NCI-H2196 (cell line): ENCODE measurements at regions not wholly inside any gene's neighbourhood (a gene's known extent, or its start where the extent isn't known, plus 50 kb on each side); places are given as distances from the start of the nearest gene placed in this dataset.
"Not testable (repeated sequence)": the region's sequence is repeated elsewhere in the genome, so short reads cannot be mapped to it uniquely, and the experiment has no call there.

Source experiments
- DNase-seq: peaks from one replicate; lab custom pipeline; 2025; ENCODE audit not compliant: unreplicated experiment; lab: John Stamatoyannopoulos, UW

DNA sequence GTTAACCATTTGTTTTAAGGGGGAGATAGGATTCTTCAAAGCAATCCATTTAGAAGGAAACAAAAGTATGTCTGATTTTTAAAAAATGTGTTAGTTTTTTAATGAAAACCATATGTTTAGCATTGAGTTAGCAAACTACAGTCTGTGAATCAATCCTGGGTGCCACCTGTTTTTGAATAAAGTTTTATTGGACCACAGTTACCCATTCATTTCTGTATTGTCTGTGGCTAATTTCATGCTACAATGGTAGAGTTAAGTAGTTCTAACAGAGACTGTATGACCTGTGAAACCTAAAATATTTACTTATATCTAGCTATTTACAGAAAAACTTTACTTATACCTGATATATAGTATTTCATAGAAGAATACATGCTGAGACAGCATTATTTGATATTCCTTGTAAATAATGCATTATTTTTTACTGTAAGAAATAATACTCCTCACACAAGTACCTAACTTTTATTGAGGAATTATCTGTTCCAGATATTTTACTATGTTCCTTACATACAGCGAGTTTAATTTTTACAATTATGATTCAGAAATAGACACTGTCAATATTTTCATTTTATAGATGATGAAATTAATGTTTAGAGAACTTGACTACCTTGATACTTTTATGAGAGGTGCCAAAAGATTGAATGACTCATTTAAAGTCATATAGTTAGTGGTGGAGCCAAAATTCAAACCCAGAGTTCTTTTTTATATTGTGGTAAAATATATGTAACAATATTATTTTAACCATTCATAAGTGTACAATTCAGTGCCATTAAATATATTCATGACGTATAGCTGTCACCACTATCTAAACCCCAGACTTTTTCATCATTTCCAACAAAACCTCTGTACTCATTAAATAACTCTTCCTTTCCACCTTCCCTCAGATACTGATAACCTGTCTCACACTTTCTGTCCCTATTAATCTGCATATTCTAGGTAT is 122.0 kb downstream of the GLUD2 start:
- no peak for DNase-seq

DNA sequence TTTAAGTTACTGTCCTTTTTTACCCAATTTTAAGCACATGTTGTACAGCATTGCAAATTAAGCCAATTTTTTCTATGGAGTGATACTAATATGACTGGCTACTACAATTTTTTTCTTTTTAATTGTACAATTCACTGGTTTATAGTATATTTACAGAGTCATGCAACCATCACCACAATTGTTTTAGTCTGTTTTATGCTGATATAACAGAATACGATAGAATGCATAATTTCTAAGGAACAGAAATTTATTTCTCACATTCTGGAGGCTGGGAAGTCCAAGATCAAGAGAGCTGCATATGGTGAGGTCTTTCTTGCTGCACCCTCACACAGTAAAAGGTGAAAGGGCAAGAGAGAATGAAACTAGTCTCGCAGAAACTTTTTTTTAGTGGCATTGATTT is 125.3 kb downstream of the GLUD2 start:
- DNase-seq = no peak

- no peak for DNase-seq
These were observed 132.6 kb downstream of the GLUD2 start for GRCh38 chrX:121179972-121180371.

- DNase-seq = no peak
These were observed 144.4 kb downstream of the GLUD2 start for GRCh38 chrX:121191779-121192178.

- no peak for DNase-seq
These were observed 148.3 kb downstream of the GLUD2 start for GRCh38 chrX:121195719-121196118.

- DNase-seq = not testable (repeated sequence)
These were observed 149.5 kb downstream of the GLUD2 start for GRCh38 chrX:121196872-121197444.

- DNase-seq = no peak
These were observed 161.2 kb downstream of the GLUD2 start for GRCh38 chrX:121208563-121208962.

GRCh38 chrX:121216641-121217374 is 169.4 kb downstream of the GLUD2 start:
- no peak for DNase-seq

DNA sequence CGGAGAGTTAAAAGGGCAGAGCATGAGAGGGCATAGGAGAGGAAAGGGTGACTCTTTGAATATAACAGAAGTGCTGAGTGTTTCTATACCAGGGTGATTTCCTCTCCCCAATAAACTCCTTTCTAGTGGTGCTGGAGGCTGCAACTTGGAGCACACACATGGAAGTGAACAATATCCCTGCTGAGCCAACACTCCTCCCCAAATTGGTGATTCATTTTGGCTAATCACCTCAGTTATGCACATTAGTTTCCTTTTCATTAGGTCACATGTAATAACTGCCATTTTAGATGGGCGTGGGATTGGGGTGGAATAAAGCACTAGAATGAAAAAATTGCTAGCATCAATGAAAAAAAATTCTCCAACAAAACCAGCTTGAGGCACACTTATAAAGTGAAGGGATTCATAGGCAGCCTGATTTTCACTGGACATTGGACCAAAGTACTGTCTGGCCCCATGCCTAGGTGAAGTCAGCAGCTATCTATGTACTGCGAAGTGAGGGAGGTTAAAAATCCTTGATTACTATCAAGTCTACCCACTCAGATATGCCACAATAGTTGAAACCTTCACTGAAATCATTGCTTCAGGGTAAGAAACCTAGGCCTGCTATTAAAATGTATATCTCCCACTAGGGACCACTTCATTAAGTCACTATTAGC is 174.0 kb downstream of the GLUD2 start:
- no peak for DNase-seq

DNA sequence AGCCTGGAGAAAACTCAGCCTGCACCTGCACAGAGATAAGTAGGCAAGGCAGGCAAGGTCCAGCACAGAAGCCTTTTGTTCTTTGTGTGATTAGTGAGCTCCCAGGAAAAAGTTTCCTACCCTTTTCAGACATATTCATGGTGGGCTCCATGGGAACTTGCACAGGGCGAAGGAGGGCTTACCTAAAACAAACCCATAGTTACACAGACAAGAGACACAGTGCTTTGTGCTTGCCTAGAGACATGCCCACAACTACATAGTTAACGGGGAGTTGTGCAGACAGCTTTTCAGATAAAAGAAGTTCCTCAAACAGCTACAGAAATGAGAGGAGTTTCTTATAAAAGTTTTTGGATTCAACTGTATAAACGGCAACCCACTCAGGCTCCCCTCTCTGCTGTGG is 180.5 kb downstream of the GLUD2 start:
- DNase-seq = no peak

GRCh38 chrX:121231566-121232358 is 184.4 kb downstream of the GLUD2 start:
- no peak for DNase-seq

GRCh38 chrX:121236040-121236439 is 188.6 kb downstream of the GLUD2 start:
- DNase-seq = no peak

- no peak for DNase-seq
These were observed 190.7 kb downstream of the GLUD2 start for GRCh38 chrX:121238093-121238492.

GRCh38 chrX:121244511-121244910 is 197.1 kb downstream of the GLUD2 start:
- no peak for DNase-seq

DNA sequence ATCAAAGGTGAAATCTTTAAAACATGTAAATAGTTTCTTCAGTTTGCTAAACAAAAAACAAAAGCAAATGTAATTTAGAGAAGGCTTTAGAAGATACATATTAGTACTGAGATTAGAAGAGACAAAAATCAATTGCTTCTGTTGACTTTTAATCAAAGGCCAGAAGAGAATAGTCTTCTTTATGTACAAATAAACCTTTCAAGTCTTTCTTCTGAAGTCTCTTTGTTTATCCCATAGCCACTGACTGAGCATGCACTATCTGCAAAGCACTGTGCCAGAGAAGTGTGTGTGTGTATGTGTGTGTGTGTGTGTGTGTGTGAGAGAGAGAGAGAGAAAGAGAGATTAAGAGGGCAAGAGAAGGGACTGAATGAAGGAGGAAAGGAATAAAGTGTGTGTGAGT is 198.4 kb downstream of the GLUD2 start:
- no peak for DNase-seq

- DNase-seq = no peak
These were observed 206.9 kb downstream of the GLUD2 start for GRCh38 chrX:121254336-121254735.

- no peak for DNase-seq
These were observed 209.2 kb downstream of the GLUD2 start for GRCh38 chrX:121256647-121257046.

DNA sequence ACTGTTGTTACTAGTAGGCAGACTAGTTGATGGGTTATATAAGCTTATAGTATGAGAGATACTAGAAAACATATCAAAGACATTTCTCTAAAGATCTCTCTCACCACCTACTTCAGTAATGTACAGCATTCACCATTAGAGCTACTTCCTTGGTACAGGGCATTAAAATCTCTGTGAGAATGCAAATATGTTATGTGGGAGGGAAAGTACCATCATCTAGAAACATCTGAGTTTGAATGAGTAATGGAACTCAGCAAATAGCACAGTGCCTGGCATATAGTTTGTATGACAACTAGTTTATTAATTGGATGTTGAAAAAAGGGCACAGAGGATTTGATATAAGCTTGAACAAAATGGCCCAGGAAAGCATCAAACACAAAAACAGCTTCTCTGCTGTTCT is 211.1 kb downstream of the GLUD2 start:
- DNase-seq = no peak

- DNase-seq = no peak
These were observed 211.8 kb downstream of the GLUD2 start for GRCh38 chrX:121259170-121259569.

DNA sequence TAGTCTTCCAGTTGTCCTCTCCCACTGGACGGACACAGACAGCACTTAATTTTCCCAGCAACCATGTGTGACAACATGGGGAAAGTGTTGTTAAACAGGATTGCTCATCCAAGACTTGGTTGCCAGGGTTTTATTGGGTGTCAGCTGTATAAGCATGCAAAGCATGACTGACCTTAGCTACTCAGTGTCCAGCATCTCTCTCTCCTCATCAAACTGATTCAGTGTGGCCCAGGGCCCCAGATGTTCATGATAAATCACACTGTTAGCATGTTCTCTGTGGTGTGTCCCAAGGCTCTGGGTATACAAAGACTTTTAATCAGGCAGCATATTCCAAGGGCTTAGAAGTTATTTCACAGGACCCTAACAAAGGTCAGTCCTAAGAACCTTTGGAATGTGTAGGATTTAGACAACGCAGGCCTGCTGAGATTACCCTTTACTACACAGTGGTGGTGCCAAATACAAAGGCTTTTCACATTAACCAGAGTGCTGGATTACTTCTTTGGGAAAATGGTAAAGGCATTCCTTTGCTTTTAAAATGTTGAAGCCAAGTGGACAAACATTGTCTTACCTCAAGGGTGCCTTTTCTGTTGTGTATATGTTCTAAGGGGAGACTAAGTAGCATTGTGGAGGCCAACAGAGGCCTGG is 213.3 kb downstream of the GLUD2 start:
- DNase-seq = no peak
